PC-3 (cell line): ENCODE measurements at regions not wholly inside any gene's neighbourhood (a gene's known extent, or its start where the extent isn't known, plus 50 kb on each side); places are given as distances from the start of the nearest gene placed in this dataset.

Experiments
- CTCF ChIP-seq: fragments of 300-600 bp; sonication (generic); conservative IDR thresholded peaks from 2 replicates; pipeline ENCODE4 v1.5.1; 2017; ENCODE audit warnings: antibody characterized with exemption, low read depth, mild to moderate bottlenecking, low read length
- EZH2 ChIP-seq: fragments of 300-600 bp; sonication (generic); IDR thresholded peaks from one replicate; pipeline ENCODE4 v1.6.1; 2017; ENCODE audit warnings: antibody characterized with exemption, mild to moderate bottlenecking, low read length; ENCODE audit not compliant: unreplicated experiment
- EZH2phosphoT487 ChIP-seq: fragments of 300-600 bp; sonication (generic); IDR thresholded peaks from 2 replicates; pipeline ENCODE4 v1.6.1; 2018; ENCODE audit warnings: mild to moderate bottlenecking, antibody characterized with exemption, low read length, borderline replicate concordance

DNA sequence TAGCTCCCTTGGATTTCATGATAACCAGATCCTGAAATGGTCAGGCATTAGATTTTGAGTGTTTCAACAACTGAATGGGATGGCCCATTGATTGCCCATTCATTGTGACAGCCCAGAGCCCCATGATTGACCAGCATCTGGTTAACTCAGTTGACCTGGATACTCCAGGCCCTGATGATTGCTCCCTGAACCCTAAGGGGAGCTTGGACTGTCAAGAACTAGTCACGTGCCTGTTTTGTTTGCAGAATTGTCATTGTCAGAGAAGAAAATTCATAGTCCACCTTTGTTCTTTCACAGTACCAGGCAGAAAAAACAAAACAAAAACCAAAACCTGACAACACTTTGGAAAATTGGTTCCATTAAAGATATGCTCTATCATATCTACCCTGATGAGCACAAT is 241.3 kb upstream of the ONECUT1 start:
- TF ChIP-seq EZH2 (no peak), CTCF (no peak), EZH2phosphoT487 (no peak)
